Nephron (organoid): ENCODE measurements at regions not wholly inside any gene's neighbourhood (a gene's known extent, or its start where the extent isn't known, plus 50 kb on each side); places are given as distances from the start of the nearest gene placed in this dataset.
A peak's percentile ranks its signal among the peaks of the same experiment; 100 is the strongest.

Experiments used
- H3K27ac Mint-ChIP-seq, 3 experiments: 2 replicates each; pipeline ENCODE4 v1.8.0; 2020; ENCODE audit warnings: mixed read lengths in 3 of 3, mild to moderate bottlenecking in 2 of 3, moderate library complexity in 1 of 3
- H3K27me3 Mint-ChIP-seq: 2 replicates; pipeline ENCODE4 v1.8.0; 2021; ENCODE audit warnings: low read depth, mild to moderate bottlenecking, moderate library complexity, mixed read lengths
- H3K36me3 Mint-ChIP-seq: 2 replicates; pipeline ENCODE4 v1.8.0; 2020; ENCODE audit warnings: low read depth, mixed read lengths
- H3K4me1 Mint-ChIP-seq: 2 replicates; pipeline ENCODE4 v1.8.0; 2020; ENCODE audit warnings: mixed read lengths
- H3K4me3 Mint-ChIP-seq, 3 experiments: 2 replicates each; pipeline ENCODE4 v1.8.0; 2020; ENCODE audit warnings: mild to moderate bottlenecking in 3 of 3, mixed read lengths in 3 of 3, moderate library complexity in 2 of 3
- H3K9me3 Mint-ChIP-seq: 2 replicates; pipeline ENCODE4 v1.8.0; 2020; ENCODE audit warnings: mixed read lengths
- TF ChIP-seq, protein P1 (sequence below), 3 experiments: fragments of 200-600 bp; sonication (generic); IDR thresholded peaks; one replicate each; pipeline ENCODE4 v1.5.0; 2021; ENCODE audit warnings: antibody characterized with exemption in 3 of 3; ENCODE audit not compliant: unreplicated experiment in 3 of 3

DNA sequence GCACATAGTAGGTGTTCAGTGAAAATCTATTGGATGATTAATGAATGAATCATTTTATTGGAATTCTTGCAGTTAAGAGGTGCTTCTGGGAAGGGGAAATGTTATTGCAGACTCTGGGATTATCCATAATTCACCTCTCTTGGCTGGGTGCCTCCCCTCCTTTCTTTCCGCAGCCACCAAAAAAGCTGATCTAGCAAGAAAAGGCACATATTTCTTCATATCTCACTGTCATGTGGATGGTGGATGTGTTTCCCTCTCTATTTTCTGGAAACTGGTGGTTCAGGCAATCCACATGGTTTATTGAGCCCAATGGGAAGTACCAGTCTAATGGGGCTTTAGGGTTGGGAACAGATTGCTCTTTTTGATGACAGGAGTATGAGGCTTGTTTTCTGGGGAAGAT lies 151.1 kb upstream of the ROPN1 start:
- TF ChIP-seq, protein P1, sequence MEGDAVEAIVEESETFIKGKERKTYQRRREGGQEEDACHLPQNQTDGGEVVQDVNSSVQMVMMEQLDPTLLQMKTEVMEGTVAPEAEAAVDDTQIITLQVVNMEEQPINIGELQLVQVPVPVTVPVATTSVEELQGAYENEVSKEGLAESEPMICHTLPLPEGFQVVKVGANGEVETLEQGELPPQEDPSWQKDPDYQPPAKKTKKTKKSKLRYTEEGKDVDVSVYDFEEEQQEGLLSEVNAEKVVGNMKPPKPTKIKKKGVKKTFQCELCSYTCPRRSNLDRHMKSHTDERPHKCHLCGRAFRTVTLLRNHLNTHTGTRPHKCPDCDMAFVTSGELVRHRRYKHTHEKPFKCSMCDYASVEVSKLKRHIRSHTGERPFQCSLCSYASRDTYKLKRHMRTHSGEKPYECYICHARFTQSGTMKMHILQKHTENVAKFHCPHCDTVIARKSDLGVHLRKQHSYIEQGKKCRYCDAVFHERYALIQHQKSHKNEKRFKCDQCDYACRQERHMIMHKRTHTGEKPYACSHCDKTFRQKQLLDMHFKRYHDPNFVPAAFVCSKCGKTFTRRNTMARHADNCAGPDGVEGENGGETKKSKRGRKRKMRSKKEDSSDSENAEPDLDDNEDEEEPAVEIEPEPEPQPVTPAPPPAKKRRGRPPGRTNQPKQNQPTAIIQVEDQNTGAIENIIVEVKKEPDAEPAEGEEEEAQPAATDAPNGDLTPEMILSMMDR (IDR thresholded peaks at IDR 0.05; ENCODE audit: unreplicated experiment in 3 of 3), result no peak
- Mint-ChIP-seq H3K27me3 (peaks cover 3% of the 10 kb centered on the region), H3K27ac (no peak overlapping the region), H3K9me3 (no peaks in the 10 kb centered on the region), H3K36me3 (no peaks in the 10 kb centered on the region), H3K4me1 (peaks cover 29% of the 10 kb centered on the region), H3K4me3 (no peak overlapping the region)

DNA sequence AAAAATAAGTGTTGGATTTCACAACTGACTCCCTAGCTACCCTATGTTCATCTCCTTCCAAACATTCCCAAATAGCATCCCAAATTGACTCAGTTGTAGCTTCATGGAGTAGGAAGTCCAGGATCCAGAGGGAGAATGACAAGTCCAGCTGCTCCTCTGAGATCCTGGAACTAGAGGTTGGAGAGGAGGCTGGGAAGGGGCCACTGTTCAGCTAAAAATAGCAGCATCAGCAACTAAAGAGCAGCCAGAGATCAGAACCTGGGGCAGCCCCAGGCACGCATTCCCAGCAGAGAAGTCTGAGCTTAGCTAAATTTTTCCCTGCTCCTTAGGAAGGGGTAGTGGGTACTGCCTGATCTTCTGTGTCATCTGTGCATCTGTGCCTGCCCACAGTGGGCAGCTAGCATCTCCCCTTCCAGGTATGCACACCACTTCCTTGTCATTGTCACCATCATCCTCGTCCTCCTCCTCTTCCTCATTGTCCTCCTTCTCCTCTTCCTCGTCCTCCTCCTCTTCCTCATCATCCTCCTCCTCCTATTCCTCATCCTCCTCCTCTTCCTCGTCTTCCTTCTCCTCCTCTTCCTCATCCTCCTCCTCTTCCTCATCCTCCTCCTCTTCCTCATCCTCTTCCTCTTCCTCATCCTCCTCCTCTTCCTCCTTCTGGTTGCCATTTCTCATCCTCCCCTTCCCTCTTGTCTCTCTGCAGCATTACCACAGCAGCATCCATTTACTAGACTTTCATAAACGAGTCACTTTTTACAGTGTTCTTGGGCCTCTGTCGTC lies 152.3 kb upstream of the ROPN1 start:
- peaks cover 35% of the 10 kb centered on the region for H3K4me1 Mint-ChIP-seq
- H3K9me3 Mint-ChIP-seq, result no peaks in the 10 kb centered on the region
- no peaks in the 10 kb centered on the region for H3K36me3 Mint-ChIP-seq
- H3K27me3 Mint-ChIP-seq, result peaks cover 3% of the 10 kb centered on the region
- no peak overlapping the region for H3K27ac Mint-ChIP-seq
- H3K4me3 Mint-ChIP-seq, result no peak overlapping the region
- TF ChIP-seq, protein P1 (IDR thresholded peaks at IDR 0.05; ENCODE audit: unreplicated experiment in 3 of 3), result no peak

DNA sequence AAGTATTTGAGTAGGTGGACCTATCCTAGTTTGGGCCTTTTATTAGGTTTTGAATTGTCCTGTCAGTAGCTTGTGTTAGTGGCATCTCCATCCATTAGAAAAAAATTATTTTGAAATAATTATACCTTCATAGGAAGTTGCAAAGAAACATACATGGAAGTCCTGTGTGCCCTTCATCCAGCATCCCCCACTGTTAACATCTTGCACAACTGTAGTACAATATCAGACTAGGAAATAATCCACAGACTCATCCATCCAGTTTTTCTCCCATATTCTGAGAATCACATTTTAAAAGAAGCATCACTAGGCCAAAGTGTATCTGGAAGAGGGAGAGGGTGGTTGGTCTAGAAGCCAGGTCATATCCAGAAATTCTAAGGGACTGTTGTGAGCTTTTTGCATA lies 155.5 kb upstream of the ROPN1 start:
- peak overlapping the region in 1 of 3 experiments; percentile 21 for H3K27ac Mint-ChIP-seq
- H3K27me3 Mint-ChIP-seq, result no peaks in the 10 kb centered on the region
- no peak overlapping the region for H3K4me3 Mint-ChIP-seq
- TF ChIP-seq, protein P1 (IDR thresholded peaks at IDR 0.05; ENCODE audit: unreplicated experiment in 3 of 3), result no peak
- no peaks in the 10 kb centered on the region for H3K36me3 Mint-ChIP-seq
- H3K9me3 Mint-ChIP-seq, result no peaks in the 10 kb centered on the region
- H3K4me1 Mint-ChIP-seq, result peaks cover 44% of the 10 kb centered on the region

DNA sequence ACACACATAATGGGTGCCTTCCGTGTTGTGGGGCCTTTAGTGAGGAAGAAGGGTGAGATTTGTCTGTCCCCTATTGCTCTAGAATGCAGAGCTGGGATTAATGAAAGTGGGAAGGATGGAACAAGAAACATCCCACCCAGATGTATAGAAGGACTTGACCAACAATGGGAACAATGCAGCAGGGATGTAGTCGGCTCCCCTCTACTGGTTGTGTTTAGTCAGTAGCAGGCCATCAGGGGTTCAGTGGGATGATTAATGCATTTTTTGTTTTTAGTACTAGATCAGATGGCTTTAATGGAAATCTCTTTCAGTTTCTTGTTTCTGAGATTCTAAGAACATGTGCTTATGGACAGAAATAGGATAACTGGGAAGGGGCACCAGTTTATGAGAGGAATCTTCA lies 156.0 kb upstream of the ROPN1 start:
- peak overlapping the region in 1 of 3 experiments; percentile 21 for H3K27ac Mint-ChIP-seq
- H3K9me3 Mint-ChIP-seq, result no peaks in the 10 kb centered on the region
- no peaks in the 10 kb centered on the region for H3K36me3 Mint-ChIP-seq
- TF ChIP-seq, protein P1 (IDR thresholded peaks at IDR 0.05; ENCODE audit: unreplicated experiment in 3 of 3), result no peak
- H3K27me3 Mint-ChIP-seq, result no peaks in the 10 kb centered on the region
- peaks cover 44% of the 10 kb centered on the region for H3K4me1 Mint-ChIP-seq
- no peak overlapping the region for H3K4me3 Mint-ChIP-seq

DNA sequence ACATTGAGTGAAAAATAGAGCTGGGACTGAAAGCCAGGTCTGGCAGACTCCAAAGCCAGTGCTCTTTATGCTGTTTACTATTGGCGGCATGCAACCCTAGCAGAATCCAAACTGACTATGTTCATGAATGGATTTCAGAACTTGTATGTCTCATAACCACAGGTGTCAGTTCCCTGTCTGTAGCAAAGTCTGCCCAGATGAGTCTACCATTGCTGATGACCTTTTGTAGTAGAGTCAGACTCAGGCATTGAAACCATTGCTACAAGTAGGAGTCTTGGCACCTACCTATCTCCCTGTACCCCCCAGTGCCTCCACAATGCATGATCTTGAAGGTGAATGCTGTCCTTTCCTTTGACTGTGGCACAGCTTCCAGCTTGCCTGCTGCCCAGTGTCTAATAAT lies 157.2 kb upstream of the ROPN1 start:
- no peak overlapping the region for H3K4me3 Mint-ChIP-seq

More for the DNA sequence above, 157.2 kb upstream of the ROPN1 start:
- H3K27ac Mint-ChIP-seq, result no peak overlapping the region
- H3K27me3 Mint-ChIP-seq, result no peaks in the 10 kb centered on the region
- H3K9me3 Mint-ChIP-seq, result no peaks in the 10 kb centered on the region
- H3K4me1 Mint-ChIP-seq, result peaks cover 44% of the 10 kb centered on the region
- peaks cover 3% of the 10 kb centered on the region for H3K36me3 Mint-ChIP-seq
- TF ChIP-seq, protein P1 (IDR thresholded peaks at IDR 0.05; ENCODE audit: unreplicated experiment in 3 of 3), result no peak
